ENCODE measurements at regions not wholly inside any gene's neighbourhood (a gene's known extent, or its start where the extent isn't known, plus 50 kb on each side); places are given as distances from the start of the nearest gene placed in this dataset.

GRCh38 chr11:24311974-24312373, 184.9 kb upstream of the LUZP2 start:
- Histone ChIP-seq H3K36me3 (no peaks in the 10 kb centered on the region), H3K4me3 (no peak overlapping the region), H3K27me3 (no peaks in the 10 kb centered on the region), H3K27ac (no peak overlapping the region), H3K9me3 (no peaks in the 10 kb centered on the region), H3K4me1 (no peaks in the 10 kb centered on the region)
- no peak for DNase-seq
- TF ChIP-seq CTCF (IDR thresholded peaks at IDR 0.05) = no peak
- intact Hi-C loops (cut with DNase I; ENCODE audit: low total_unique reads) = no loop called here

DNA sequence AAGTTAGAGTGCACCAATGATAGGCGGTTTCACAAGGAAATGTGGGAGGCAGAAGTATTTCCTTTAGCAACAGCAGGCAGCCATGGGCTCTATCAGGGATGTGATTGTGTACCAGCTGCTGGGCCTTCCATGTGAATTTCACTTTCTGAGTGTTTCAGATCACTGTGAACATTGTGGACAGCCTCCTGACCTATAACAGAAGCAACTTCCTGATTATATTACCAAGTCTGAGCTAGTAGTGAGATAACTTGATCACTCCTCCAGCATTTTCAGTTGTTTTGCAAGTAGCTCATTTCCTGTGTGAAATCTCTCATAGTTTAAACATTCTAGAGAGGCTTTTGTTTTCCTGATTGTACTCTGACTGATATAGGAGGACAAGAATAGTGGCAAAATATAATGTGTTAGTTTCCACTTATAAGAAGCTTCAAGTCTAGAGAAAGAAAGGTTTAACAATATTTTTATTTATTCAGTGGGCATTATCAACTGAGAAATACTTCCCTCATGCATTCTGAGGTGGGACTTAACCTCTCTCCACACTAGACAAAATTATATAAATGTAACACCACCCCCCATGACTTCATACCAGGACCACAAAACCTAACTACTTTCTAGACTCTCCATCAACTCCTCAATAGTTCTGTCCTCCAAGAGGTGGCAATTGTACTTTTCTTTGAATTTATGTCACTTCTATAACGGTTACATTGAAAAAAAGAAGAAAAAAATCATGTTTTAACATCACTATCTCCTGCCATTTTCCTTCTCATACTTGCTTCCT, 184.2 kb upstream of the LUZP2 start:
- no peak for DNase-seq
- intact Hi-C loops (cut with DNase I; ENCODE audit: low total_unique reads) = no loop called here
- H3K36me3 ChIP-seq = no peaks in the 10 kb centered on the region
- no peak overlapping the region for H3K27ac ChIP-seq
- H3K27me3 ChIP-seq = no peaks in the 10 kb centered on the region
- no peaks in the 10 kb centered on the region for H3K9me3 ChIP-seq
- H3K4me1 ChIP-seq = no peaks in the 10 kb centered on the region
- no peak overlapping the region for H3K4me3 ChIP-seq
- no peak for TF ChIP-seq CTCF (IDR thresholded peaks at IDR 0.05)

DNA sequence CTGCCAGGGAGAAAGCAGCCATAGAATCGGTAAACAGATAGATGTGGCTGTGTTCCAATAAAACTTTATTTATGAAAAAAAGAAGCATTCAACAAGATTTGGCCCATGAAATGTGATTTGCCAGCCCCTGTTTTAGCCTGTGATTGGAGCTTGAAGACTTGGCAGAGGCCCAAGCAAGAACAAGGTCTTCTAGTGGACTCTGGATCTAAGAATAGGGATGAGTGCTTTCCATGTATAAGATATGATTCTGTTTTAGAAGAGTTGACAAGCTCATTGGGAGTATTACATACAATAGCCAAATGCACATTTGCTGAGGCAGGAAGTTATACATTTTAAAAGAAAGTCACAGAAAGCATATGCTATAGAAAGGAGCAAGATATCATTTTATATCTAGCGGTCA, 175.6 kb upstream of the LUZP2 start:
- no peak for TF ChIP-seq CTCF (IDR thresholded peaks at IDR 0.05)
- Histone ChIP-seq H3K4me1 (no peaks in the 10 kb centered on the region), H3K27ac (no peak overlapping the region), H3K9me3 (no peaks in the 10 kb centered on the region), H3K27me3 (no peaks in the 10 kb centered on the region), H3K4me3 (no peak overlapping the region), H3K36me3 (no peaks in the 10 kb centered on the region)
- intact Hi-C loops (cut with DNase I; ENCODE audit: low total_unique reads) = no loop called here
- no peak for DNase-seq

GRCh38 chr11:24324211-24324610, 172.6 kb upstream of the LUZP2 start:
- intact Hi-C loops (cut with DNase I; ENCODE audit: low total_unique reads) = no loop called here
- H3K27me3 ChIP-seq = no peaks in the 10 kb centered on the region
- H3K27ac ChIP-seq = no peak overlapping the region
- no peaks in the 10 kb centered on the region for H3K9me3 ChIP-seq
- TF ChIP-seq CTCF (IDR thresholded peaks at IDR 0.05) = no peak
- H3K4me1 ChIP-seq = no peaks in the 10 kb centered on the region
- DNase-seq = no peak
- no peaks in the 10 kb centered on the region for H3K36me3 ChIP-seq
- no peak overlapping the region for H3K4me3 ChIP-seq

DNA sequence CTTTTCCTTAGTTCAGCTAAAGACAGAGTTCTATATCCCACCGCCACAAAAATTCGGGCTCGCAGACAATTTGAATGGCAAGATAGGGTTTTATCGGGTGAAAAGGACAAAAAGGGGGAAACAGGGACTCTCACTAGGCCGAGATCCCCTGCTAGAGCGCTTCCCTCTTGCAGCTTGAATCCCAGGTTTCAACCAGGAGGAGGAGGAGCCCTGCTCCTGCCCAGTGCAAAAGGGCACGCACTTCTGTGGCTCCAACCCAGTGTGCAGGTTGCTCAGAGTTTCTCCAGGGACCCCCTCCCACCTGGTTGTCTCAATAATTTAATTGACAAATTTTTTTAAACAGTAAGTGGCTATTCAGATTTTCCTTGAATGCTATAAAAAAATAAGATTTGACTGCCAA, 152.6 kb upstream of the LUZP2 start:
- no peak overlapping the region for H3K27ac ChIP-seq

More for the DNA sequence above, 152.6 kb upstream of the LUZP2 start:
- intact Hi-C loops (cut with DNase I; ENCODE audit: low total_unique reads) = no loop called here
- H3K27me3 ChIP-seq = no peaks in the 10 kb centered on the region
- no peak overlapping the region for H3K4me3 ChIP-seq
- DNase-seq = no peak
- no peaks in the 10 kb centered on the region for H3K36me3 ChIP-seq
- no peaks in the 10 kb centered on the region for H3K4me1 ChIP-seq
- no peaks in the 10 kb centered on the region for H3K9me3 ChIP-seq
- no peak for TF ChIP-seq CTCF (IDR thresholded peaks at IDR 0.05)

Measured in tibial artery (tissue), 4 donors.